T-helper 17 cell (primary cell): ENCODE measurements at regions not wholly inside any gene's neighbourhood (a gene's known extent, or its start where the extent isn't known, plus 50 kb on each side); places are given as distances from the start of the nearest gene placed in this dataset.

Source experiments
- ATAC-seq: fragments of 150-1000 bp; cut with Tn5 transposase; 2 replicates; pipeline ENCODE4 v1.10.0; 2021; ENCODE audit warnings: mild to moderate bottlenecking, moderate library complexity
- DNase-seq, 3 donors: peaks; one replicate each; pipeline versions ENCODE4 v3.0.0 to v3.0.0-alpha.2; 2020 to 2021
- H3K9me3 ChIP-seq: one replicate; pipeline ENCODE4 v1.7.0; 2013; ENCODE audit warnings: low read length, mild to moderate bottlenecking; ENCODE audit not compliant: control insufficient read depth, poor library complexity, severe bottlenecking
- H3K27ac Mint-ChIP-seq: one replicate; pipeline ENCODE4 v1.8.0; 2022; ENCODE audit warnings: mild to moderate bottlenecking, moderate library complexity, mixed read lengths
- H3K27me3 Mint-ChIP-seq: one replicate; pipeline ENCODE4 v1.8.0; 2022; ENCODE audit warnings: mixed read lengths
- H3K36me3 Mint-ChIP-seq: one replicate; pipeline ENCODE4 v1.8.0; 2022; ENCODE audit warnings: low read depth, mixed read lengths
- H3K4me1 Mint-ChIP-seq: one replicate; pipeline ENCODE4 v1.8.0; 2022; ENCODE audit warnings: mild to moderate bottlenecking, mixed read lengths
- H3K4me3 Mint-ChIP-seq: one replicate; pipeline ENCODE4 v1.8.0; 2022; ENCODE audit warnings: mild to moderate bottlenecking, moderate library complexity, mixed read lengths

GRCh38 chr9:96183751-96184150, 118.2 kb downstream of the HSD17B3 start:
- DNase-seq (no peak), ATAC-seq (no peak)
- H3K27me3 Mint-ChIP-seq, result peaks cover 73% of the 10 kb centered on the region
- H3K27ac Mint-ChIP-seq, result no peak overlapping the region
- no peaks in the 10 kb centered on the region for H3K9me3 ChIP-seq
- H3K4me3 Mint-ChIP-seq, result no peak overlapping the region
- no peaks in the 10 kb centered on the region for H3K36me3 Mint-ChIP-seq
- no peaks in the 10 kb centered on the region for H3K4me1 Mint-ChIP-seq

GRCh38 chr9:96178153-96178552, 123.8 kb downstream of the HSD17B3 start:
- no peak overlapping the region for H3K4me3 Mint-ChIP-seq
- H3K27me3 Mint-ChIP-seq, result peaks cover 64% of the 10 kb centered on the region
- no peak for DNase-seq
- no peak overlapping the region for H3K27ac Mint-ChIP-seq
- H3K9me3 ChIP-seq, result no peaks in the 10 kb centered on the region
- H3K4me1 Mint-ChIP-seq, result peaks cover 2% of the 10 kb centered on the region
- ATAC-seq, result no peak
- H3K36me3 Mint-ChIP-seq, result peaks cover 2% of the 10 kb centered on the region

GRCh38 chr9:96177719-96178028, 124.3 kb downstream of the HSD17B3 start:
- DNase-seq (no peak), ATAC-seq (no peak)
- peaks cover 2% of the 10 kb centered on the region for H3K36me3 Mint-ChIP-seq
- H3K27me3 Mint-ChIP-seq, result peaks cover 63% of the 10 kb centered on the region
- no peak overlapping the region for H3K27ac Mint-ChIP-seq
- no peaks in the 10 kb centered on the region for H3K9me3 ChIP-seq
- H3K4me3 Mint-ChIP-seq, result no peak overlapping the region
- H3K4me1 Mint-ChIP-seq, result peaks cover 2% of the 10 kb centered on the region

- DNase-seq, result no peak
- no peak for ATAC-seq
- peaks cover 2% of the 10 kb centered on the region for H3K36me3 Mint-ChIP-seq
- peaks cover 2% of the 10 kb centered on the region for H3K4me1 Mint-ChIP-seq
- no peak overlapping the region for H3K27ac Mint-ChIP-seq
- H3K27me3 Mint-ChIP-seq, result peaks cover 63% of the 10 kb centered on the region
- no peaks in the 10 kb centered on the region for H3K9me3 ChIP-seq
- no peak overlapping the region for H3K4me3 Mint-ChIP-seq
Measured at GRCh38 chr9:96177005-96177718, 124.8 kb downstream of the HSD17B3 start.

GRCh38 chr9:96175796-96176195, 126.2 kb downstream of the HSD17B3 start:
- H3K36me3 Mint-ChIP-seq, result peaks cover 2% of the 10 kb centered on the region
- H3K27ac Mint-ChIP-seq, result no peak overlapping the region
- ATAC-seq, result no peak
- peaks cover 58% of the 10 kb centered on the region for H3K27me3 Mint-ChIP-seq
- peaks cover 2% of the 10 kb centered on the region for H3K4me1 Mint-ChIP-seq
- no peak for DNase-seq
- H3K4me3 Mint-ChIP-seq, result no peak overlapping the region
- no peaks in the 10 kb centered on the region for H3K9me3 ChIP-seq

- no peak overlapping the region for H3K4me3 Mint-ChIP-seq
- no peak for DNase-seq
- peaks cover 54% of the 10 kb centered on the region for H3K27me3 Mint-ChIP-seq
- ATAC-seq, result no peak
- no peaks in the 10 kb centered on the region for H3K9me3 ChIP-seq
- peaks cover 2% of the 10 kb centered on the region for H3K36me3 Mint-ChIP-seq
- H3K4me1 Mint-ChIP-seq, result peaks cover 2% of the 10 kb centered on the region
- no peak overlapping the region for H3K27ac Mint-ChIP-seq
Measured at GRCh38 chr9:96175001-96175400, 127.0 kb downstream of the HSD17B3 start.

GRCh38 chr9:96174371-96174770, 127.6 kb downstream of the HSD17B3 start:
- Mint-ChIP-seq H3K27ac (no peak overlapping the region), H3K27me3 (peaks cover 52% of the 10 kb centered on the region), H3K4me1 (peaks cover 2% of the 10 kb centered on the region), H3K36me3 (peaks cover 2% of the 10 kb centered on the region), H3K4me3 (no peak overlapping the region)
- no peak for DNase-seq
- H3K9me3 ChIP-seq, result no peaks in the 10 kb centered on the region
- ATAC-seq, result no peak

- Mint-ChIP-seq H3K27me3 (peaks cover 53% of the 10 kb centered on the region), H3K27ac (no peak overlapping the region), H3K4me1 (peaks cover 2% of the 10 kb centered on the region), H3K36me3 (peaks cover 2% of the 10 kb centered on the region), H3K4me3 (no peak overlapping the region)
- H3K9me3 ChIP-seq, result no peaks in the 10 kb centered on the region
- ATAC-seq (no peak), DNase-seq (no peak)
Measured at GRCh38 chr9:96173640-96174039, 128.3 kb downstream of the HSD17B3 start.

- H3K27ac Mint-ChIP-seq, result no peak overlapping the region
- peaks cover 2% of the 10 kb centered on the region for H3K36me3 Mint-ChIP-seq
- no peak for DNase-seq
- H3K9me3 ChIP-seq, result no peaks in the 10 kb centered on the region
- no peak for ATAC-seq
- H3K4me1 Mint-ChIP-seq, result no peaks in the 10 kb centered on the region
- H3K27me3 Mint-ChIP-seq, result peaks cover 48% of the 10 kb centered on the region
- H3K4me3 Mint-ChIP-seq, result no peak overlapping the region
Measured at GRCh38 chr9:96172797-96173196, 129.2 kb downstream of the HSD17B3 start.

GRCh38 chr9:96171728-96172127, 130.2 kb downstream of the HSD17B3 start:
- H3K27me3 Mint-ChIP-seq, result peaks cover 44% of the 10 kb centered on the region
- ATAC-seq, result no peak
- no peak for DNase-seq
- H3K9me3 ChIP-seq, result no peaks in the 10 kb centered on the region
- no peak overlapping the region for H3K27ac Mint-ChIP-seq
- peaks cover 3% of the 10 kb centered on the region for H3K4me1 Mint-ChIP-seq
- H3K4me3 Mint-ChIP-seq, result no peak overlapping the region
- peaks cover 2% of the 10 kb centered on the region for H3K36me3 Mint-ChIP-seq

GRCh38 chr9:96169901-96170300, 132.1 kb downstream of the HSD17B3 start:
- Mint-ChIP-seq H3K36me3 (peaks cover 2% of the 10 kb centered on the region), H3K27ac (no peak overlapping the region), H3K4me1 (peaks cover 3% of the 10 kb centered on the region), H3K27me3 (peaks cover 41% of the 10 kb centered on the region), H3K4me3 (no peak overlapping the region)
- H3K9me3 ChIP-seq, result no peaks in the 10 kb centered on the region
- DNase-seq (no peak), ATAC-seq (no peak)

- Mint-ChIP-seq H3K36me3 (peaks cover 2% of the 10 kb centered on the region), H3K27me3 (peaks cover 42% of the 10 kb centered on the region), H3K4me3 (no peak overlapping the region), H3K27ac (no peak overlapping the region), H3K4me1 (peaks cover 3% of the 10 kb centered on the region)
- ATAC-seq (no peak), DNase-seq (no peak)
- no peaks in the 10 kb centered on the region for H3K9me3 ChIP-seq
Measured at GRCh38 chr9:96169484-96169883, 132.5 kb downstream of the HSD17B3 start.

GRCh38 chr9:96168882-96169281, 133.1 kb downstream of the HSD17B3 start:
- Mint-ChIP-seq H3K36me3 (peaks cover 2% of the 10 kb centered on the region), H3K4me3 (no peak overlapping the region), H3K4me1 (peaks cover 3% of the 10 kb centered on the region), H3K27me3 (peaks cover 42% of the 10 kb centered on the region), H3K27ac (no peak overlapping the region)
- ATAC-seq, result no peak
- H3K9me3 ChIP-seq, result no peaks in the 10 kb centered on the region
- no peak for DNase-seq

- H3K4me1 Mint-ChIP-seq, result peaks cover 3% of the 10 kb centered on the region
- no peak overlapping the region for H3K4me3 Mint-ChIP-seq
- no peak overlapping the region for H3K27ac Mint-ChIP-seq
- no peak for ATAC-seq
- peaks cover 2% of the 10 kb centered on the region for H3K36me3 Mint-ChIP-seq
- H3K27me3 Mint-ChIP-seq, result peaks cover 28% of the 10 kb centered on the region
- no peak for DNase-seq
- H3K9me3 ChIP-seq, result no peaks in the 10 kb centered on the region
Measured at GRCh38 chr9:96167011-96167410, 135.0 kb downstream of the HSD17B3 start.
